T-helper 1 cell treated with Interleukin-12 subunit alpha and Interleukin-12 subunit beta and Interleukin-4 antibody, amounts not matched to agents 30 ng/mL and 1 ng/mL, for 36 hours (primary cell): ENCODE measurements at regions not wholly inside any gene's neighbourhood (a gene's known extent, or its start where the extent isn't known, plus 50 kb on each side); places are given as distances from the start of the nearest gene placed in this dataset.
"Not testable (repeated sequence)": the region's sequence is repeated elsewhere in the genome, so short reads cannot be mapped to it uniquely, and the experiment has no call there.

ENCODE experiments used
- intact Hi-C: fragments of 100-400 bp; cut with micrococcal nuclease; formaldehyde crosslinking; loops from one replicate; pipeline ENCODE4 v1.15.1; 2024

DNA sequence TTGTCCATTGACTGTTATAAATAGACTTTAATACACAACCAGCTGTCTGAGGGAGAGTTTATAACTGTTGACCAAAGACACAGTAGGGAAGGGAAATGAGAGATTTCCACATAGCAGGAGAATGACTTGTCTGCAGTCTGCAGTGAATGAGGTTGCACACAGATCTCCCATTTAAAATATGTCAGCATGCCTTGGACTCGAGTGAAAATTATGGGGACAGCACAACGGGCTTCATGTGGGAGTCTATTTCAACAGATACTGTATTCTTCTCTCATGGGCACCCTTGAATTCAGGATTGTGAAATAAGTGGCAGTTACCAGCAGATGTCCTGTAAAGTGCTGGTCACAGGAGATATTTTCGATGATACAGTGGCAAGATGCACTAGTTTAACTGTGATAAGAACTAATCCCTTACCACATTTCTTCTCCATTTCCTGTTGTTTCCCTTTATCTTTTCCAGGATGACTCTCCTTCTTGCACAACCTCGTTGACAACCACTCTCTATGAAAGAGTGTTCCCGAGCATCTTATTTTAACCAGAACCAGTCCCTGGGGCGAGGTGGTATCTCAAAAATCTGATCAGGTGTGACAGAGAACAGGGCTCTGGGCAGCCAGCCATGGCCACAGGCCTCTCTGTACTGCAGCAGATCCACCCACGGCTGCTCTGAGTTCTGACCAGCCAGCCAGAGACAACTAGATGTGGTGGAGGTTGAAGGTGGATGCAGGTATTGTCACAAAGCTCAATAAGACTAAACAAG is 51.5 kb upstream of the MAP3K1 start:
- intact Hi-C loops: no loop called here

DNA sequence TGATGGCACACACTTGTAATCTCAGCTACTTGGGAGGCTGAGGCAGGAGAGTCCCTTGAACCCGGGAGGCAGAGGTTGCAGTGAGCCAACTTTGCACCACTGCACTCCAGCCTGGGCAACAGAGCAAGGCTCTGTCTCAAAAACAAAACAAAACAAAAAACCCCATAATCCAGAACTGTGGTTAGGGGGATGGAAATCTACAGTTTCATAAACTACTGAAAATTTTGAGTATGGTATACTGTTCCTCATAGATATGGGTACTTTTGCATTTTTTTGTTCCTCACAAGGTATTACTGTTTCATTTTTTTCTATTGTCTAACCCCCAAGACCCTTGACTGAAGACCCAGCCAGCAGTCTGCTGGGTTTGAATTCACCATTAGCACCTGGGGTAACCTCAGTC is 52.2 kb upstream of the MAP3K1 start:
- intact Hi-C loops: no loop called here

DNA sequence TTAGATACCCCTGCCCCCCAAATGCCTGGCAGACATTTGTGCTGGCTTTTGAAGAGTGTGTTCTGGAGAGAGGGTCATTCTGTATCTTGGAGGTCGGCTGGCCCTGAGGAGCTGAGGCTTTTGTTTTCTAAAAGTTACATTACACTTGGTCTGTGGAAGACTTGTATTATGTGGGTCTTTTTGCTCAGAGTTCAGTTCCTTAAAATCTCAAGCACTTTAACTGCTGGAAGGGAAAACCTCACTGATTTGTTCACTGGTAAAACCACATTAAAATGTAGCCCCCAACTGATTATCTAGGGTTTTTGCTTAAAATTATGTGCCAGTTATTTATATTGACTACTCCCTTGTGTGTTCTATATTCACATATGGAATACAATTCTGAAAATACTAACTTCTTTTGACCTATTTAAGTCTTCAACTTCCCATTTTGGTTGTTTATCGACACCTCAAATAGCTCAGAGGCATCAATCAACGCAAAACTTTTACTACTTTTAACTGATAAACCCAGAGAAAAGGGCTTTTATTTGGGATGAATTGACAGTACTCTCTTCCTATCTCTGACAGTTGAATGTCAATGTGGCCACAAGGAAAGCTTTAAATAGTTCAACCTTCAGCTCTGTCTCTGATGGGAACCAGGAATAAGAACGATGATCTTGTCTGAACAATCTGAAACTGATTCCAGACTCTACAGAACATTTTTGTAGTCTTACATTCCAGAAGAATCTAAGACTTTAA is 54.0 kb upstream of the MAP3K1 start:
- intact Hi-C loops: no loop called here

DNA sequence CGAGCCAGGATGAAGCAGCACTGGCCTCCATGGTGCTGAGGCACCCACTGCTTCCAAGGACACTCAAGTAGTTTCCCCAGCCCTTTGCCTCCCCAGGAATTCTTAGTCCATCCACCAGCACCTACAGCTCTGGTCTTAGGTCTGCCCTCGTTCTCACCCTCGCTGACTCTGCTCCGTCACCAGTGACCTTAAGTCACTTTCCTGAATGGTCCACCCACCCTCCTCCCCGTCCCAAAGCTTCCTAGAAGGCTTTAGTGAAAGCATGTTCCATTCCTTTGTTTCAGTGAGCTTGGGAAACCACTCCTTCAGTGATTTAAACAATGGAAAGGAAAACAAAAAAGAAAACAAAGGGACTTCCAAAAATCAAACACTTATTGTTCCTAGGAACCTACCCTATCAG is 54.6 kb upstream of the MAP3K1 start:
- intact Hi-C loops: no loop called here

- intact Hi-C loops: no loop called here
Measured at GRCh38 chr5:56759521-56760216, 55.7 kb upstream of the MAP3K1 start.

DNA sequence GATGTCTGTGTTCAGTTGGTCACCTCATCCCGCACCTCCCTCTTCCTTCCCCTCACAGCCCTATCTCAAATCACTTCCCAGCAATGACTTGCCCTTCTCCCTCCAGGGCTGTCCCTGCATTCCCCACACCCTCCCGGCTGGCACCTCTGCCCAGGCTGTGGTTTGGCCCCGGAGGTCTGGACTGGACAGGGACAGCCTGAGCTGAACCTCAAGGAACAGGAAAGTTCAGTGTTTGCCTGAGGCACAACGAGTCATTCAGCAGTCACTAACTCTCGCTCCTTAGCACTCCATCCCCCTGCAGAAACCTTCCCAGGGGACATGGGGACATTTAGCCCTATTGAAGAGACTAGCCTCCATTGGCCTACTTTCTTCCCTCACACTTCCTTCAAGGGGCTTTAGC is 58.3 kb upstream of the MAP3K1 start:
- intact Hi-C loops: no loop called here

DNA sequence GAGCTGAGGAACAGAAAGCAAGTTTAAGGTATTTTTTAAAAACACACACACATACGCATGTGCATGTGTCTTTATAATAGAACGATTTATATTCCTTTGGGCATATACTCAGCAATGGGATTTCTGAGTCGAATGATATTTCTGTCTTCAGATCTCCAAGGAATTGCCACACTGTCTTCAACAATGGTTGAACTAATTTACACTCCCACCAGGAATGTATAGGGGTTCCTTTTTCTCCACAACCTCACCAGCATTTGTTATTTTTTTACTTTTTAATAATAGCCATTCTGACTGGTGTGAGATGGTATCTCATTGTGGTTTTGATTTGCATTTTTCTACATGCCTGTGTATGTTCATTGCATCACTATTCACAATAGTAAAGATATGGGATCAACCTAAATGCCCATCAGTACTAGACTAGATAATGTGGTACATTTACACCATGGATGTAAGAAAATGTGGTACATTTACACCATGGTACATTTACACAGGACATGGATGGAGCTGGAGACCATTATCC is 60.3 kb upstream of the MAP3K1 start:
- intact Hi-C loops: no loop called here

DNA sequence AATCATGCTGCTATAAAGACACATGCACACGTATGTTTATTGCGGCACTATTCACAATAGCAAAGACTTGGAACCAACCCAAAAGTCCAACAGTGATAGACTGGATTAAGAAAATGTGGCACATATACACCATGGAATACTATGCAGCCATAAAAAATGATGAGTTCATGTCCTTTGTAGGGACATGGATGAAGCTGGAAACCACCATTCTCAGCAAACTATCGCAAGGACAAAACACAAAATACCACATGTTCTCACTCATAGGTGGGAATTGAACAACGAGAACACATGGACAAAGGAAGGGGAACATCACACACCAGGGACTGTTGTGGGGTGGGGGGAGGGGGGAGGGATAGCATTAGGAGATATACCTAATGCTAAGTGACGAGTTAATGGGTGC is 61.8 kb upstream of the MAP3K1 start:
- intact Hi-C loops: not testable (repeated sequence)

DNA sequence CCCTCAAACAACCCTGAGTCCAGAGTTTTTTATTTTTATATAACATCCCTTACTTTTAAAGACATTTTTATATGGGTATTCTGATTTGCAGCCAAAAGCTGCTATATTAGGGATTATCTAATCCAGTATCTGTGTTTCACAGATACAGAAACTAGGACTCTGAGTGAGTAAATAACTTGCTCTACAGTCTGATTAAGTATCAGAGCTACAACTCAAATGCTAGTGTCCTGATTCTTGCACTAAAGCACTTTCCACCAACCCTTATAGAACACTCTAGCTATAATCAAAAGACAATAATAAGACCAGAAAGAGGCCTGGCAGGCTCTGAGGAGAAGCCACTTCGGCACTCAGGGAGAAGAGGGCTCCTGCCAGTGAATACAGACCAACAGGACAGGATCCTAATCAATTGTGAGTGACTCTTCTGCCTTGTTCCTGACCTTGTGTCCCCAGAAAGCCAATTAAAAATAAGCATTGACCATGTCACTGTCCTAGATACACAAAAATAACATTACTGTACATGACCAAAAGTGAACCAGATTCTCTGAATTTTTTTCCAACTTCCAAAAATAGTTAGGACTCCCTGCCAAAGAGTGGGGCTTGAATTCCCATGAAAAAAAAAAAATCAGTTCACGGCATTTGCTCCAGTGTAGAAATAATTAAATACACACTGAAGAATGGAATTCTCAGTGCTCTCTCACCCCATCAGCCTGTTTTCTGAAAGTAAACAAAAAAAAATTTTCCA is 63.6 kb upstream of the MAP3K1 start:
- intact Hi-C loops: no loop called here

GRCh38 chr5:56749842-56750241 is 65.5 kb upstream of the MAP3K1 start:
- intact Hi-C loops: no loop called here

DNA sequence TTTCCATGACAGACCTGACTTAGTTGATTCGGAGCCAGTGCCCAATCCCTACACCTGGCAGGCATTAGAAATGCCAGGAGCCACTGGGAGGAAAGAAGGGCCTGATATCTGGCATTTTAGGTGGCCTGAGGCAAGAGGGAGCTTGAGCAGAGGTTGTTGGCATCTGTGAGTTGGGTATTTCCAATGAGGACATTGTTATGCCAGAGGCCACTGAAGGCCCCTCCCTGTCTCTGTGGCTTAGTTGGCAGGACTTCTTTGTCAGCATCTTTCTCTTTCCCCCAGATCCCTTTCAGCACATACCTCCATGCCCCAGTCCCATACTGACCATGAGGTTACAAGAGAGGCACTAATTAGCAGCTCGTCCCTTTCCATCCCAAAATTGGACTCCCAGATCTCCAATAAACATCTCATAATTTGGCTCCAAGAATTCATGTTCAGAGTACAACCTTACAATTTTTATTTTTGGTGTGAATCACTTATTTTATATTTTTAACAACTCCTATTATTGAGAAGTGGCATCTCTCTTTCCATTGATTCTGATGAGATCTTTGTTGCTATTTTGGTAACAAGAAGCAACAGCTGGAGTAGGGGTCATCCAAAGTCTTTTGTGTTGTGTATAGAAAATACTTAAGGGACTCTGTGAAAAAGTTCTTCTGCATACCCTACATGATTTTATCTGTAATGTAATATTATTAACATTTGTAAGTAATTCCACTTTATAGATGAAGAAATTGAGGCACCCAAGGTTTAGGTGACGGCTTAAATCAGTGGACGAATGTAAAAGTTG is 68.6 kb upstream of the MAP3K1 start:
- intact Hi-C loops: no loop called here

DNA sequence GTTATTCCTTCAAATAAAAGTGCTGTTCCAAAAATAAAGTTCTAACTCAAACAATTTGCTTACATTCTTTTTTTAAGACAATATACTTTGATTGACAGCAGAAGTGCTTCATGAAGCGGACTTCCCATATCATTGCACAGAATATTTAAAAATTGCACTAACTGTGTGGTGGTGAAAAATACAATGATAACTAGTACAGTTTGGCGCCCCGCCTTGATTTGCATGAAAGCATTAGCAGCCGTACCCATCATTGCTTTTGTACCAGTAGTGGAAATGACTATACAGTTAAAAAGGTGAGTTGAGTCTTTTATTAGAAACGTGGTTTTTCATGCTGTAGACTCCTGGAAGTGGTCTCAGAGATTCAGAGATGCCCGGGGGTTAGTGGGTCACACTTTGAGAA is 69.5 kb upstream of the MAP3K1 start:
- intact Hi-C loops: no loop called here

DNA sequence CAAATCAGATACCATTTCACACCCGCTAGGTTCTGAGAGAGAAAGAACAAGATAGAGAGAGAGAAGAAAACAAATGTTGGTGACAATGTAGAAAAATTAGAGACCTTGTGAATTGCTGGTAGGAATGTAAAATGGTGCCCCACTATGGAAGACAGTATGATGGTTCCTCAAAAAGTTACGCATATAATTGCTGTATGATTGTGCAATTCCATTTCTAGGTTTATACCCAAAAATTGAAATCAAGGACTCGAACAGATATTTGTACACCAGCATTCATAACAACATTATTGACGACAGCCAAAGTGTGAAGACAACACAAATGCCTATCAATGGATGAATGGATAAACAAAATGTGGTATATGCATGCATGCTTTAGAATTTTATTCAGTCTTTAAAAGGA is 74.5 kb upstream of the MAP3K1 start:
- intact Hi-C loops: no loop called here

GRCh38 chr5:56739990-56740389 is 75.4 kb upstream of the MAP3K1 start:
- intact Hi-C loops: no loop called here

GRCh38 chr5:56737951-56738606 is 77.3 kb upstream of the MAP3K1 start:
- intact Hi-C loops: loop anchor here (2.0 kb wide), 3 partner anchors 77 to 409 kb away; partner anchors contain the start of gene MAP3K1

GRCh38 chr5:56737002-56737621 is 78.2 kb upstream of the MAP3K1 start:
- intact Hi-C loops: loop anchor here (2.0 kb wide), 3 partner anchors 78 to 408 kb away; partner anchors contain the start of gene MAP3K1

DNA sequence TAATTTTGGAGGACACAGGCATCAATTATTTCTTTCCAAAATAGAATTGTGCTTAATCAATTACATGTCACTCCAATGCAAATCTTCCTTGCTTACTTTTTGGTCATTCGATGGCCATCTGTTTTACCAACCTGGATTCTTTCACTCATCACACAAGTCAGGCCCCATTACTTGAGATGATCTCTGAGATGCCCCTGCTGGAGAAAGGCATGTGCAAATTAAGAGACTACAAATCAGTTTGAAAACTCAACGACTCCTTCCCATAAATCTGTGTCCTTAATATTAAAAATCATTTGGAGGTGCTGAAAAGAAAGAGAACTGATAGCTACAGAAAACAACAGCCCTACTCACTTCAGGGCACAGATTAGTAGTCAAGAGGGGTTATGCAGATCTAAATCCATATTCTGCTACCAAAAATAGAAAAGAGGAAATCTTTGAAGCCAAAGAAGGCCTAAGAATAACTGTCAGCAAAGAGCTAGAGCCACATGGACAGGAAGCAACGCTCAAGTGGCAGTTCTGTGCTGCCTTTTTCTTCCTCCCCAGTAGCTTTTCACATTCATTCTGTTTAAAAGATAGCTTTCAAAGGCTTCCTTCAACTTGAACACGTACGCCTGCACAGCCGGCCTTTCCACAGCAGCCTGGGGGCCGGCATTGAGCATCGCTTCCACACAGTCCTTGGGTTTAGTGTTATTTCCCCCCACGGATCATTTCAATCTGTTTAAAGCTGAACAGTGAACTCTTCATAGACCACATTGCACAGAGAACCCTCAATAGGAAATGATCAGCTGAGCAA is 79.3 kb upstream of the MAP3K1 start:
- intact Hi-C loops: loop anchor here (1.0 to 2.0 kb wide), 4 partner anchors 66 to 407 kb away; partner anchors contain the start of gene MAP3K1

DNA sequence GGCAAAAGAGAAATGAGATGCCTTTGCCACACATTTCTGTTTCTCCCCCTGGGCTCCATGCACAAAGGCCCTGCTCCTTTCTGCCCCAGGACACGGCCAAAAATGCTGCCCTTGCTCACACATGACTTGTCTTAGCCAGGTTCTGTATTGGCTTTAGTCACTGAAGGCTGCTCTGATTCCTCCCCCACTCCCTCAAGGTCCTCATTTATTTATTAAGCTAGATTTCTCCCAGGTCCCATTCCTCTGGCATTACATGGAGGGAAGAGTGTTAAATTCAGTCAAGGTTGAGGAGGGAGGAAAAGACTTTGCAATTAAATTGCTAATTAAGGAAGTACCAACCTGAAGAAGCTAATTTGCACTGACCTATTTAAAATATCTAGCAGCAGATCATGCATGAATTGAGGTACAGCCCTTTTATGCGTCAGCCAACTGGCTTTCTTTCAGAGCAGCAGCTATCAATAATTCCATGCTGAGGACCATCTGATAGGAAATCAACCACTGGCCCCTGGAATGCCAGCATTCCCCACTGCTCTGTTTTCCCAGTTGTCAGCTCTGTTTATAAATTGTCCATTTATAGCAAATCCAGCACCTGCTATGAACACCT is 81.2 kb upstream of the MAP3K1 start:
- intact Hi-C loops: no loop called here
